NCI-H2171 treated with DMSO at 0.1 percent for 48 hours (cell line): ENCODE measurements at regions not wholly inside any gene's neighbourhood (a gene's known extent, or its start where the extent isn't known, plus 50 kb on each side); places are given as distances from the start of the nearest gene placed in this dataset.
"Not testable (repeated sequence)": the region's sequence is repeated elsewhere in the genome, so short reads cannot be mapped to it uniquely, and the experiment has no call there.

Source experiments
- DNase-seq: peaks from one replicate; lab custom pipeline; 2025; lab: John Stamatoyannopoulos, UW

GRCh38 chr2:66632882-66633281 lies 198.0 kb downstream of the MEIS1 start:
- not testable (repeated sequence) for DNase-seq

- no peak for DNase-seq
Measured at GRCh38 chr2:66633631-66634030, 198.7 kb downstream of the MEIS1 start.

GRCh38 chr2:66634784-66635183 lies 199.9 kb downstream of the MEIS1 start:
- DNase-seq = no peak

- DNase-seq = no peak
Measured at GRCh38 chr2:66641685-66642084, 206.8 kb downstream of the MEIS1 start.

GRCh38 chr2:66648081-66648480 lies 213.2 kb downstream of the MEIS1 start:
- DNase-seq = peak; percentile 46

- no peak for DNase-seq
Measured at GRCh38 chr2:66649006-66649405, 214.1 kb downstream of the MEIS1 start.

GRCh38 chr2:66651295-66651694 lies 216.4 kb downstream of the MEIS1 start:
- DNase-seq = peak; percentile 47

- no peak for DNase-seq
Measured at GRCh38 chr2:66660804-66661203, 225.9 kb downstream of the MEIS1 start.

GRCh38 chr2:66661253-66662173 lies 226.6 kb downstream of the MEIS1 start:
- DNase-seq = no peak

- DNase-seq = no peak
Measured at GRCh38 chr2:66665124-66665984, 230.4 kb downstream of the MEIS1 start.

GRCh38 chr2:66667301-66667700 lies 232.4 kb downstream of the MEIS1 start:
- DNase-seq = no peak

GRCh38 chr2:66673286-66673685 lies 238.4 kb downstream of the MEIS1 start:
- DNase-seq = no peak

GRCh38 chr2:66674087-66674486 lies 239.2 kb downstream of the MEIS1 start:
- DNase-seq = no peak

- DNase-seq = peak; percentile 70
Measured at GRCh38 chr2:66675591-66675990, 240.7 kb downstream of the MEIS1 start.

GRCh38 chr2:66679442-66679841 lies 244.5 kb downstream of the MEIS1 start:
- DNase-seq = no peak

- peak; percentile 31 for DNase-seq
Measured at GRCh38 chr2:66682476-66682875, 247.6 kb downstream of the MEIS1 start.

GRCh38 chr2:66683064-66683463 lies 248.1 kb downstream of the MEIS1 start:
- DNase-seq = no peak

GRCh38 chr2:66683599-66683998 lies 248.7 kb downstream of the MEIS1 start:
- no peak for DNase-seq

GRCh38 chr2:66684289-66684688 lies 249.4 kb downstream of the MEIS1 start:
- no peak for DNase-seq

- no peak for DNase-seq
Measured at GRCh38 chr2:66686755-66687154, 251.8 kb downstream of the MEIS1 start.

GRCh38 chr2:66688951-66689350 lies 254.0 kb downstream of the MEIS1 start:
- no peak for DNase-seq

GRCh38 chr2:66689456-66690051 lies 254.6 kb downstream of the MEIS1 start:
- DNase-seq = no peak
